Lower leg skin (tissue), 4 donors: ENCODE measurements at regions not wholly inside any gene's neighbourhood (a gene's known extent, or its start where the extent isn't known, plus 50 kb on each side); places are given as distances from the start of the nearest gene placed in this dataset.

Experiments used
- DNase-seq, 2 donors: peaks; one replicate each; pipeline ENCODE4 v3.0.0-alpha.2; 2019; ENCODE audit warnings: low spot score in 2 of 2
- H3K4me3 ChIP-seq: fragments of 200-600 bp; sonication (generic); 2 replicates; pipeline ENCODE4 v1.5.1; 2017; ENCODE audit warnings: mild to moderate bottlenecking, low read depth; ENCODE audit not compliant: poor library complexity, severe bottlenecking
- POLR2A ChIP-seq, 2 donors: fragments of 450-650 bp; IDR thresholded peaks; one replicate each; pipeline ENCODE4 v1.6.1; 2016 to 2017; ENCODE audit warnings: antibody characterized with exemption in 2 of 2, mild to moderate bottlenecking in 1 of 2, moderate library complexity in 1 of 2
- WGBS, 2 donors: methylation state at CpG; one replicate each; pipeline ENCODE4 v1.1.5; 2018; 5-methylcytosine and 5-hydroxymethylcytosine counted together
- intact Hi-C: fragments of 100-400 bp; cut with DNase I; formaldehyde crosslinking; loops from one replicate; pipeline ENCODE4 v1.15.0; 2023; ENCODE audit warnings: low total_unique reads
- TF ChIP-seq, protein P1 (sequence below), 3 donors: fragments of 450-650 bp; IDR thresholded peaks; one replicate each; pipeline ENCODE4 v1.5.1; 2016; ENCODE audit warnings: antibody characterized with exemption in 3 of 3, mild to moderate bottlenecking in 3 of 3, moderate library complexity in 2 of 3

DNA sequence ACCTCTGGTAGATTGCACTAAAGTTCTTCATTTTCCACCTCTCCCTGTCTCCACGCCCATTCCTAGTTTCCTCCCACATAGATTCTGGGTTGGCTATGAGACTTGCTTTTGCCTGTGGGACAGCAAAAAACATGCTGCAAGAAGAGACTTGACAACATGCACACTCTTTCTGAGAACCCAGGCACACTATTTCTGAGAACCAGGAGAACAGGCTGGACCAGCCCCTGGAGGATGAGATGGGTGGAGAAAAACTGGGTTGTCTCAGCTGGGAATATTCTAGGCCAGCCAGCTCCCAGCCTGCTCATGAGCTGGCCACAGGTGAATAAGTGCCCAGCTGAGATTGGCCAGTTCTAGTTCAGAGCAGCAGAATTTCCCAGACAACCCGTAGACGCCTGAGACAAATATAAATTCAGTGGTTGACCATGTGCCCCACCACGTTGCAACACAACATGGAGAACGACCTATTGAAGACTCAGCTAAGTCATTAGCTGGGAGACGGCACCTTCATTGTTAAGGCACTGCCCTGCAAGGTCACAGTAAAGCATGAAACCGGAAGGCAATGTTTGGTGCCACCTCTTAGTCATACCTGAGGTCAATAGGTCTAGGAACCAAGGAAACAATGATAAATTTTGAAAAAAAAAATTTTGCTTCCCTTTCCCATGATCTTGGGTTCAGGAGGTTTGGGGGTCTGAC lies 92.7 kb upstream of the AKR1E2 start:
- no peak for TF ChIP-seq POLR2A (IDR thresholded peaks at IDR 0.05)
- TF ChIP-seq, protein P1, sequence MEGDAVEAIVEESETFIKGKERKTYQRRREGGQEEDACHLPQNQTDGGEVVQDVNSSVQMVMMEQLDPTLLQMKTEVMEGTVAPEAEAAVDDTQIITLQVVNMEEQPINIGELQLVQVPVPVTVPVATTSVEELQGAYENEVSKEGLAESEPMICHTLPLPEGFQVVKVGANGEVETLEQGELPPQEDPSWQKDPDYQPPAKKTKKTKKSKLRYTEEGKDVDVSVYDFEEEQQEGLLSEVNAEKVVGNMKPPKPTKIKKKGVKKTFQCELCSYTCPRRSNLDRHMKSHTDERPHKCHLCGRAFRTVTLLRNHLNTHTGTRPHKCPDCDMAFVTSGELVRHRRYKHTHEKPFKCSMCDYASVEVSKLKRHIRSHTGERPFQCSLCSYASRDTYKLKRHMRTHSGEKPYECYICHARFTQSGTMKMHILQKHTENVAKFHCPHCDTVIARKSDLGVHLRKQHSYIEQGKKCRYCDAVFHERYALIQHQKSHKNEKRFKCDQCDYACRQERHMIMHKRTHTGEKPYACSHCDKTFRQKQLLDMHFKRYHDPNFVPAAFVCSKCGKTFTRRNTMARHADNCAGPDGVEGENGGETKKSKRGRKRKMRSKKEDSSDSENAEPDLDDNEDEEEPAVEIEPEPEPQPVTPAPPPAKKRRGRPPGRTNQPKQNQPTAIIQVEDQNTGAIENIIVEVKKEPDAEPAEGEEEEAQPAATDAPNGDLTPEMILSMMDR (IDR thresholded peaks at IDR 0.05) = no peak
- intact Hi-C loops = no loop called here
- H3K4me3 ChIP-seq = no peak overlapping the region
- WGBS, 2 donors = 50 to 59% methylated on average over 7 of the region's 7 CpGs
- DNase-seq = peak in 1 of 2 donors; percentile 79

DNA sequence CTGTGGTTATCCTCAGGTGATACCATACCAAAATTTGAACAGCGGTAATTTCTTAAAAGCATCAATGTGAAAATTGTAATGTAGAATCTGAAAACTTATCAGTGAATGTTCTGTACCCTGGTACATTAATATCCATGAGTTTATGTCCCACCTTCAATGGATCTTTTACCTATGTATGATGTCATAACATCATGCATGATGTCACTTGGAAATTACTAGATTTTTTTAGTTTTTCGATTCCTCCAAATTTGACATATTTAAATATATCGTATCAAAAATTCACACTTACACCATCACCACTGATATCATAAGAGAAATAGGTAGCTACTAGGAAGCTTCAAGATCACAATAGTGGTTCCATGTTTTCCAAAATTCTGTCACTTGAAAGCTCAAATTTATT lies 95.0 kb upstream of the AKR1E2 start:
- intact Hi-C loops = no loop called here
- no peak overlapping the region for H3K4me3 ChIP-seq
- TF ChIP-seq, protein P1 (IDR thresholded peaks at IDR 0.05) = no peak
- TF ChIP-seq POLR2A (IDR thresholded peaks at IDR 0.05) = no peak
- DNase-seq = no peak
- 91 to 94% methylated on average over 3 of the region's 3 CpGs for WGBS, 2 donors

DNA sequence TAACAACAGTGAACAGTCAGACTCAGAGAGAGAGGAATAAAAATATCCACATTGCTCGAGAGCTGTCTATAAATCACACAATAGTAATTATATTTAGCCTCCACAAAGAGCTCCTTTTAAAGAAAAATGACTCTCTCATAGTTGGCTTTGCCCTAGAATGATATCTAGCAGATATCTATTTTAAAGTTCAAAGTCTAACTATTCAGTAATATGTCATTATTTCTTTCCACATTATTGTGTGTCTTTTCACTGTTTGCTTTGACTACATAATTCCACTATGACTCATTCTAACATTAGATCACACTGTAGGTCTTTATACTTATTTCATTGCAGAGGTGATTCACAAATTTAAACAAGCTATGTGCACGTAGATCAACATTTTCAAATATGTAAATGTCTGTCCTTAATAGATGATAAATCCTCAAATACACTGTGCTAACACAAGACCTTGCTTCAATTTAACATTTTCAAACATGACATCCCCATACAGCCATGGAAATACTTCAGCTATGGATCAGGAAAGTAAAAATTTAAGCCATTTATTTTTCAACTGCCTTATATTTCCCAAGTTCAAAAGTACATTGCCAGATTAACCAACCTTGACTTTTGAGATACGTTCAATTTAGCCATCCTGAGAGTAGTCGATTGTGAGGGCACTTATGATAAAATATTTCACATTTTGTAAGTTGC lies 99.9 kb upstream of the AKR1E2 start:
- H3K4me3 ChIP-seq = no peak overlapping the region
- intact Hi-C loops = no loop called here
- no peak for DNase-seq
- WGBS, 2 donors = 47 to 51% methylated on average over 4 of the region's 4 CpGs
- TF ChIP-seq, protein P1 (IDR thresholded peaks at IDR 0.05) = no peak
- TF ChIP-seq POLR2A (IDR thresholded peaks at IDR 0.05) = no peak

DNA sequence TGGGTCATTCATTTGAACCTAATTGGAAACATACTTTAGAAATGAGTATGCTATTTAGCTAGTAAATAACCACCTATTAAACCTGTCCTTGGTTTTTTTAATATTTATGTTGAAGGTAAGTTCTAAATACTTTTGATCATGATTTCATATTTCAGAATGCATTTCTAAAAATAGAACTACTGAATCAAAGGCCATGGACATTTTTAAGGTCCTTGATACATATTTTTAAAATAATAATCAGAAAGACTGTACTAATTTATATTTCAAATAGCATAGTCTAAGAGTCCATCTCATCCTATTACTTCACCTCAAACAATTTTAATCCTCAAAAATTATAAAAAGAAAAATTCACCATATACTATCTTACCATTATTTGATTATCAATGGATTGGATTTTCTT lies 102.1 kb upstream of the AKR1E2 start:
- no peak overlapping the region for H3K4me3 ChIP-seq
- DNase-seq = no peak
- intact Hi-C loops = no loop called here
- TF ChIP-seq, protein P1 (IDR thresholded peaks at IDR 0.05) = no peak
- TF ChIP-seq POLR2A (IDR thresholded peaks at IDR 0.05) = no peak

DNA sequence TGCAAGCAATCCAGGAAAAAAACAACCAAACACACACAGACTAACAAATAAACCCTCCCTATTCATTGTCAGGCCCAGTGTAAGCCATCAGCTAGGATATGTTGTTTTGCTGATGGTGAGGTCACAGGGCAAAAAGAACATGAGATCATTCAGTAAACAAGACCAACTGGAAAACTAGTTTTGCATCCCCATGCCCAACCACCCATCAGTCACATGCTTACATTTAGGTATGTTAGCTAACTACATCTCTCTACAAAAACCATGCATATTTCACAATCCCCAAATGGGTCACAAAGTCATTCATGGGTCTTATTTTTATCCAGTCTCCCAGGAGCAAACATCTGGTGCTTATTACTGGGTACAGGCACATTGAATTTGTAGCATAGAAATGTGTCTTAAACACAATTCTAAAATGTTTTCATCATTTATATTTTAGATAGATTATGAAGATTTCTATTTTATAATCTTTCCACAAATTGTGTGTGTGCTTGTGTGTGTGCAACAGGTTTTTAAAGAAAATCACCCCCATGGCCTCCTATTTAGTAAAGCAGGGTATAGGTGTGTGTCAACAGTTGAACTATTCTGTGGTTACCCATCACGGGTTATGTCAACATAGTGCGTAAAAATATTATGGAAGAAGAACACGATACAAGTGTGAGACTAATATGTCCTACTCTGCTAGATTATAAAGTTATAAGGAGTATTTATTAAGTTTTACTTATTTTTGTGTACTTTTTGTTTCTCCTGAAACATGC lies 103.8 kb upstream of the AKR1E2 start:
- TF ChIP-seq, protein P1 (IDR thresholded peaks at IDR 0.05) = no peak
- TF ChIP-seq POLR2A (IDR thresholded peaks at IDR 0.05) = no peak
- intact Hi-C loops = no loop called here
- WGBS, 2 donors = 82 to 89% methylated on average over 3 of the region's 3 CpGs
- H3K4me3 ChIP-seq = no peak overlapping the region
- peak in 1 of 2 donors; percentile 85 for DNase-seq
